PC-3 (cell line): ENCODE measurements at regions not wholly inside any gene's neighbourhood (a gene's known extent, or its start where the extent isn't known, plus 50 kb on each side); places are given as distances from the start of the nearest gene placed in this dataset.

ENCODE experiments used
- ATAC-seq: fragments of 200-7000 bp; cut with Tn5 transposase; 2 replicates; pipeline ENCODE4 v1.9.1; 2020; ENCODE audit warnings: mild to moderate bottlenecking, moderate library complexity
- BruUV-seq: library from RNA; stranded (reverse); fragments of 400-500 nt; replicated peaks from 2 replicates; lab custom pipeline; 2021; lab: Mats Ljungman, UMichigan
- CTCF ChIA-PET: fragments of 300-600 bp; sonication (Branson Sonifier 250); formaldehyde crosslinking; loops from one replicate; lab custom pipeline; 2022; ENCODE audit warnings: antibody characterized with exemption; lab: Charles Lee
- POLR2A ChIA-PET: fragments of 300-600 bp; sonication (Branson Sonifier 250); formaldehyde crosslinking; loops from one replicate; lab custom pipeline; 2022; ENCODE audit warnings: antibody characterized with exemption; ENCODE audit not compliant: unreplicated experiment; lab: Charles Lee
- DNase-seq: peaks from one replicate; pipeline ENCODE4 v3.0.0-alpha.2; 2015
- H2AFZ ChIP-seq: fragments of 300-600 bp; sonication (generic); 2 replicates; pipeline ENCODE4 v1.6.0; 2016; ENCODE audit warnings: antibody characterized with exemption, low read length
- H3F3A ChIP-seq: fragments of 300-600 bp; sonication (generic); one replicate; pipeline ENCODE4 v1.6.0; 2017; ENCODE audit warnings: antibody characterized with exemption, low read length, control low read depth, mild to moderate bottlenecking; ENCODE audit not compliant: unreplicated experiment
- H3K27ac ChIP-seq: fragments of 300-600 bp; sonication (generic); 2 replicates; pipeline ENCODE4 v1.5.1; 2016; ENCODE audit warnings: mild to moderate bottlenecking, low read length
- H3K27me3 ChIP-seq: fragments of 300-600 bp; sonication (generic); 2 replicates; pipeline ENCODE4 v1.6.1; 2016; ENCODE audit warnings: low read length, mixed read lengths
- H3K36me3 ChIP-seq: fragments of 300-600 bp; sonication (generic); 2 replicates; pipeline ENCODE4 v1.6.1; 2016; ENCODE audit warnings: low read depth, mixed run types, low read length, mixed read lengths
- H3K4me1 ChIP-seq: fragments of 300-600 bp; sonication (generic); 2 replicates; pipeline ENCODE4 v1.5.1; 2016; ENCODE audit warnings: low read length; ENCODE audit not compliant: insufficient read depth
- H3K4me2 ChIP-seq: fragments of 300-600 bp; sonication (generic); 2 replicates; pipeline ENCODE4 v1.6.0; 2016; ENCODE audit warnings: low read length
- H3K4me3 ChIP-seq: fragments of 300-600 bp; sonication (generic); 2 replicates; pipeline ENCODE4 v1.5.1; 2016; ENCODE audit warnings: mild to moderate bottlenecking, low read length, mixed read lengths
- H3K79me2 ChIP-seq: fragments of 300-600 bp; sonication (generic); 2 replicates; pipeline ENCODE4 v1.6.1; 2017; ENCODE audit warnings: low read length, mixed read lengths
- H3K9ac ChIP-seq: fragments of 300-600 bp; sonication (generic); 2 replicates; pipeline ENCODE4 v1.6.0; 2016; ENCODE audit warnings: mild to moderate bottlenecking, low read length
- H3K9me2 ChIP-seq: fragments of 300-600 bp; sonication (generic); replicated peaks from 2 replicates; pipeline ENCODE4 v1.6.1; 2016; ENCODE audit warnings: mixed run types, low read length, mixed read lengths
- H3K9me3 ChIP-seq: fragments of 300-600 bp; sonication (generic); 2 replicates; pipeline ENCODE4 v1.6.1; 2016; ENCODE audit warnings: low read length, mixed read lengths
- H4K20me1 ChIP-seq: fragments of 300-600 bp; sonication (generic); 2 replicates; pipeline ENCODE4 v1.6.1; 2016; ENCODE audit warnings: low read length, mixed read lengths
- EZH2 ChIP-seq: fragments of 300-600 bp; sonication (generic); IDR thresholded peaks from one replicate; pipeline ENCODE4 v1.6.1; 2017; ENCODE audit warnings: antibody characterized with exemption, mild to moderate bottlenecking, low read length; ENCODE audit not compliant: unreplicated experiment
- EZH2phosphoT487 ChIP-seq: fragments of 300-600 bp; sonication (generic); IDR thresholded peaks from 2 replicates; pipeline ENCODE4 v1.6.1; 2018; ENCODE audit warnings: mild to moderate bottlenecking, antibody characterized with exemption, low read length, borderline replicate concordance
- intact Hi-C: fragments of 100-400 bp; cut with micrococcal nuclease; formaldehyde crosslinking; loops from 2 replicates; pipeline ENCODE4 v1.9.0; 2023
- TF ChIP-seq, protein P1 (sequence below): fragments of 300-600 bp; sonication (generic); conservative IDR thresholded peaks from 2 replicates; pipeline ENCODE4 v1.5.1; 2017; ENCODE audit warnings: antibody characterized with exemption, low read depth, mild to moderate bottlenecking, low read length

DNA sequence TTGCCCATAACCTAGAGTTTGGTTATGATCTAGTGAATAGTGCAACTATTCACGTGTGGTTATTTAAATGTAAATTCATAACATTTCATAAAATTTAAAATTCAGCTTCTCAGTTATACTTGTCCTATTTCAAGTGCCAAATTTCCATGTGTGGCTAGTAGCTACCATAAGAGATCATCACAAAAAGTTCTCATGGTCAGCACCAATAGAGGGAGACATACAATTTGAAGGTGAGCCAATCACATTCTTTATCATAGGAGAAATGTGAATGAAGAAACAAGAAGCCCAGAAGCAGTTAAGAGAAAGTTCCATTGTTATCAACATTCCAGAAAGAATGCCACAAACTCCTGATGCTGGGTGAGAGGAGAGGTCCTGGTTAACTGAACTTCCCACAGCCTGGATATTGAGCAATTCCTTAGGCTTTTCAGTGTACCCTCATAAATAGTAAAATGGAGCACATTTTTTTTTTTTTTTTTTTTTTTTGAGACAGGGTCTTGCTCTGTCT is 892.9 kb upstream of the USP15 start:
- no TSS peak for BruUV-seq
- Histone ChIP-seq H3K79me2 (no peaks in the 10 kb centered on the region), H3K9ac (no peak overlapping the region), H3K36me3 (no peaks in the 10 kb centered on the region), H4K20me1 (no peaks in the 10 kb centered on the region), H3K9me2 (no peaks in the 10 kb centered on the region), H3K27ac (no peak overlapping the region), H3F3A (no peaks in the 10 kb centered on the region), H3K4me1 (no peaks in the 10 kb centered on the region), H2AFZ (no peak overlapping the region), H3K9me3 (no peaks in the 10 kb centered on the region), H3K4me3 (no peak overlapping the region), H3K4me2 (no peak overlapping the region), H3K27me3 (no peaks in the 10 kb centered on the region)
- intact Hi-C loops, result no loop called here
- ATAC-seq, result no peak
- ChIA-PET CTCF (no interaction called here), POLR2A (interaction anchor here (0.7 kb wide), 1 partner anchor 9 kb away, joined by 9 read pairs; no protein-coding TSS in a partner anchor)
- TF ChIP-seq, protein P1, sequence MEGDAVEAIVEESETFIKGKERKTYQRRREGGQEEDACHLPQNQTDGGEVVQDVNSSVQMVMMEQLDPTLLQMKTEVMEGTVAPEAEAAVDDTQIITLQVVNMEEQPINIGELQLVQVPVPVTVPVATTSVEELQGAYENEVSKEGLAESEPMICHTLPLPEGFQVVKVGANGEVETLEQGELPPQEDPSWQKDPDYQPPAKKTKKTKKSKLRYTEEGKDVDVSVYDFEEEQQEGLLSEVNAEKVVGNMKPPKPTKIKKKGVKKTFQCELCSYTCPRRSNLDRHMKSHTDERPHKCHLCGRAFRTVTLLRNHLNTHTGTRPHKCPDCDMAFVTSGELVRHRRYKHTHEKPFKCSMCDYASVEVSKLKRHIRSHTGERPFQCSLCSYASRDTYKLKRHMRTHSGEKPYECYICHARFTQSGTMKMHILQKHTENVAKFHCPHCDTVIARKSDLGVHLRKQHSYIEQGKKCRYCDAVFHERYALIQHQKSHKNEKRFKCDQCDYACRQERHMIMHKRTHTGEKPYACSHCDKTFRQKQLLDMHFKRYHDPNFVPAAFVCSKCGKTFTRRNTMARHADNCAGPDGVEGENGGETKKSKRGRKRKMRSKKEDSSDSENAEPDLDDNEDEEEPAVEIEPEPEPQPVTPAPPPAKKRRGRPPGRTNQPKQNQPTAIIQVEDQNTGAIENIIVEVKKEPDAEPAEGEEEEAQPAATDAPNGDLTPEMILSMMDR, result peak; percentile 51
- no peak for TF ChIP-seq EZH2phosphoT487
- DNase-seq, result peak; percentile 31

DNA sequence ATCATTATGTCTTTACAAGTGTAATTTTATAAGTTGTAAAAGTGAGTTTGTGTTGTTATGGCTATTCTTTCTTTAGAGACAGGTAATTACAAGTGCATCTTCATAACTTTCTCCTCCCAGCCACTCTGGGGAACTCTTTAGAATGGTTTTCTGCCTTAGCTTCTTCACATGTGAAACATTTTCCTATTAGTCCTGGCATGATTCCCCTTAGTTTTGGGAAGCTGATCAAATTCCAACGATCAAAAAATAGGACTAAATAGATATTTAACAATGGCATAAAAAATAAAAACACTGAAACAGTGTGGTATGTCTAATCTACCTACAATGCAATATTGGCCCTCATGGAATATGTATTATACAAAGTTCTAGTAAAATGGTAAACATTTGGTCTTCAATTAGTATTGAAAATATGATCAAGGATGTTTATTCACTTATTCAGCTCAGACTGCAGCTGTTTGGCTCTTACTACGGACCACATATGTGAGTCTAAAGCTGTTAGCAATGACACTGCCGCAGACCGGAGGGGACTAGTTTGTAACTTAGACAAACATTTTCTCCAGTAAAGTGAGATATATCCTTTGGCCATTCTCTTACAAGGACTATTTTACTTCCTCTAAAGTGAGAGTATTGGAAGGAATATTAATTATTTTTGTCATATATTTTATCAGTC is 890.8 kb upstream of the USP15 start:
- H3K9me3 ChIP-seq, result no peaks in the 10 kb centered on the region
- no peak overlapping the region for H3K9ac ChIP-seq
- H3K4me2 ChIP-seq, result no peak overlapping the region
- no peak for DNase-seq
- no TSS peak for BruUV-seq
- H3F3A ChIP-seq, result no peaks in the 10 kb centered on the region
- no peak overlapping the region for H3K27ac ChIP-seq
- H3K79me2 ChIP-seq, result no peaks in the 10 kb centered on the region
- no peaks in the 10 kb centered on the region for H3K9me2 ChIP-seq
- no peak overlapping the region for H2AFZ ChIP-seq
- no peak for ATAC-seq
- POLR2A ChIA-PET, result no interaction called here
- H3K4me3 ChIP-seq, result no peak overlapping the region
- intact Hi-C loops, result no loop called here
- CTCF ChIA-PET, result no interaction called here
- no peaks in the 10 kb centered on the region for H3K4me1 ChIP-seq
- H3K36me3 ChIP-seq, result no peaks in the 10 kb centered on the region
- H3K27me3 ChIP-seq, result no peaks in the 10 kb centered on the region
- TF ChIP-seq EZH2phosphoT487 (no peak), EZH2 (no peak)
- TF ChIP-seq, protein P1, result no peak
- no peaks in the 10 kb centered on the region for H4K20me1 ChIP-seq

DNA sequence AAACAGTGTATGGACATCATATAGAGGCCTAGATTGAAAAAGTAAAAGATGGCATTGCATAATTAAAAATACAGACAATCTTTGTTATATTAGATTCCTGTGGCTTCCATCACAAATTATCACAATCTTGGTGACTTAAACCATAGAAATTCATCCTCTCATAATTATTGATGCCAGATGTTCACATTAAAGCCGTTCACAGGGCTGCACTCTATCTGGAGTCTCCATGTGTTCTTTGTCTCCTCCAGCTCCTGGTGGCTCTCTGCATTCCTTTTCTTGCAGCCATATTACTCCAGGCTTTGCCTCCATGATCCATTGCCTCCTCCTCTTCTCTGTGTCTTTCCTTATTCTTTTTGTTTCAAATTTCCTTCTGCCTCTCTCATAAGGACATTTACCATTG is 875.7 kb upstream of the USP15 start:
- POLR2A ChIA-PET, result no interaction called here
- BruUV-seq, result no TSS peak
- H3K79me2 ChIP-seq, result no peaks in the 10 kb centered on the region
- H3K4me1 ChIP-seq, result no peaks in the 10 kb centered on the region
- no peak for DNase-seq
- CTCF ChIA-PET, result no interaction called here
- TF ChIP-seq EZH2 (no peak), EZH2phosphoT487 (no peak)
- TF ChIP-seq, protein P1, result no peak
- H3F3A ChIP-seq, result no peaks in the 10 kb centered on the region
- no peak overlapping the region for H3K27ac ChIP-seq
- H3K9me3 ChIP-seq, result no peaks in the 10 kb centered on the region
- no peak overlapping the region for H3K4me3 ChIP-seq
- ATAC-seq, result no peak
- H3K9ac ChIP-seq, result no peak overlapping the region
- no peak overlapping the region for H3K4me2 ChIP-seq
- no peaks in the 10 kb centered on the region for H3K9me2 ChIP-seq
- H3K27me3 ChIP-seq, result no peaks in the 10 kb centered on the region
- H4K20me1 ChIP-seq, result no peaks in the 10 kb centered on the region
- H2AFZ ChIP-seq, result no peak overlapping the region
- H3K36me3 ChIP-seq, result no peaks in the 10 kb centered on the region
- intact Hi-C loops, result no loop called here
